Activated naive CD4-positive, alpha-beta T cell treated with Interleukin-2 at 50 U/mL for 16 hours (primary cell): ENCODE measurements at regions not wholly inside any gene's neighbourhood (a gene's known extent, or its start where the extent isn't known, plus 50 kb on each side); places are given as distances from the start of the nearest gene placed in this dataset.
"Not testable (repeated sequence)": the region's sequence is repeated elsewhere in the genome, so short reads cannot be mapped to it uniquely, and the experiment has no call there.

ENCODE experiments used
- DNase-seq: peaks from one replicate; pipeline ENCODE4 v3.0.0-alpha.2; 2020

- DNase-seq, result no peak
Measured at GRCh38 chr15:45869034-45869668, 234.3 kb downstream of the SQOR start.

- DNase-seq, result no peak
Measured at GRCh38 chr15:45871121-45871855, 236.5 kb downstream of the SQOR start.

- no peak for DNase-seq
Measured at GRCh38 chr15:45873781-45874180, 239.0 kb downstream of the SQOR start.

DNA sequence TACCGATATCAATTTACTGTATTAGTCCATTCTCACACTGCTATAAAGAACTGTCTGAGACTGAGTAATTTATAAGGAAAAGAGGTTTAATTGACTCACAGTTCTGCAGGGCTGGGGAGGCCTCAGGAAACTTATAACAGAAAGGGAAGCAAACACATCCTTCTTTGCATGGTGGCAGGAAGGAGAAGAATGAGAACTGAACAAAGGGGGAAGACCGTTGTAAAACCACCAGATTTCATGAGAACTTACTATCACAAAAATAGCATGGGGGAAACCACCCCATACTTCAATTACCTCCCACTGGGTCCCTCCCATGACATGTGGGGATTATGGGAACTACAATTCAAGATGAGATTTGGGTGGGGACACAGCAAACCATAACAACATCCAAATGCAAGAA, 239.7 kb downstream of the SQOR start:
- not testable (repeated sequence) for DNase-seq

DNA sequence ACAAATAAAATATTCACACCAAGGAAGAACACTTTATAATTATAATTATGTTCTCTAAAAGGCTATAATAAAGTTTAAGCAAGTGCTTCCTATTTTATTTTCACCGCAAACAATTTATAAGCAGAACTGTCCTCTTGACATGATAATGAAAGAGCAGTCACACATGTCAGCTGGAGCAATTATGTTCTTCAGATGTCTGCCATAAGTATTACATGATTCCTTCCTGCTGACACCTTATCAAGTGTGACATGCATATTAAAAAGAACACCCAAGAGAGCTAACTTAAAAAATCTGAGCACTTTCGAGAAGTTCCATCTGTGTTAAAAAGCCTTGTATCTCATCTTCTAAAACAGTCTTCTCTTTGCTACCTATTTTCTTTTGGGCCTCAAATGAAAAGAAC, 249.5 kb downstream of the SQOR start:
- no peak for DNase-seq

GRCh38 chr15:45884755-45885445, 250.1 kb downstream of the SQOR start:
- DNase-seq, result no peak

DNA sequence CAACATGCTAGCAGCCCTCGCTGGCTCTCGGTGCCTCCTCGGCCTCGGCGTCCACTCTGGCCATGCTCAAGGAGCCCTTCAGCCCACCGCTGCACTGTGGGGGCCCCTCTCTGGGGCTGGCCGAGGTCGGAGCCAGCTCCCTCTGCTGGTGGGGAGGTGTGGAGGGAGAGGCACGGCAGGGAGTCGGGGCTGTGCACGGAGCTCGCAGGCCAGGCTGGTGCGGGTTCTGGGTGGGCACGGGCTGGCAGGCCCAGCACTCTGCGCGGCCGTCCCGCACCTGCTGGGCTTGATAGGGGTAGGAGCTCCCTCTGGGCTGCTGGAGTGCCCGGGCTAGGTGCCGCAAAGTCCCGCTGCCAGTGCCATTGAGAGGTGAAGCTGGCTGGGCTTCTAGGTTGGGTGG, 251.0 kb downstream of the SQOR start:
- no peak for DNase-seq

DNA sequence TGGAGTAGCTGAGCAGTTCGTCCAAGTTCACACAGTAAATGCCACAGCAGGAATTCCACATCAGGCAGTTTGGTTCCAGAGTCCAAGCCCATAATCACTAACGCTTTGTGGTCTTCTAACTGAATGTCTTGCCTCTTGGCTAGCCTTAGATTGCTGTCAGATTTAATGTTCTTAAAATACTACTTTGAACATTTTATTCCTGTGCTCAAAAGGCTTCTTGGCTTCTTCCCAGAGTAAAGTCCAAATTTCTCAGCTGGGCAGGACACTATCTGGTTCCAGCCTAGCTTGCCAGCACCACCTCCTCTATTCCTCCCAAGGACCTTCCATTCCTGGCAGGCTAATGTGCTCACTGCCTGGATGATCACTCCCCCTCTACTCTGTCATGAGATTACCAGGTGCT, 256.9 kb downstream of the SQOR start:
- DNase-seq, result no peak

- DNase-seq, result no peak
Measured at GRCh38 chr15:45892182-45892581, 257.4 kb downstream of the SQOR start.

- DNase-seq, result no peak
Measured at GRCh38 chr15:45903283-45903682, 268.5 kb downstream of the SQOR start.

GRCh38 chr15:45904019-45904418, 269.2 kb downstream of the SQOR start:
- DNase-seq, result no peak

GRCh38 chr15:45906230-45906629, 271.4 kb downstream of the SQOR start:
- no peak for DNase-seq

DNA sequence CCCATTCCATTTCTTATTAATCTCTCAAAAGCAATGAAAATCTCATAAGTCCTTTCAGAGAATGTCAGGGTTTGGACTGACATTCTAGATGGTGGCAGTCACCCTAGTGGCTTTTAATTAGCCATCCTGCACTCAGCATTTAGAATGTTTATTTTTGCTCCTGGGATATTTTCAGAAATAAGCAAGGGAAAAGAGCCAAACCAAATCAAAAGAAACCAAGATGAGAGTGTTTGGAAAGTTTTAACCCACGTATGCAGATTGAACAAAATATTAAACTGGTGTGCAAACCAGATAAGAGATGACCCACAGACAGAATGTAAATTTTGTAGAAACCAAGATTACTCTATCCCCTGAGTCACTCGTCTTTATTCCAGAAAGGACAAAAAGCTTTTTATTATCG, 275.8 kb downstream of the SQOR start:
- no peak for DNase-seq

GRCh38 chr15:45913451-45913850, 278.6 kb downstream of the SQOR start:
- DNase-seq, result no peak

DNA sequence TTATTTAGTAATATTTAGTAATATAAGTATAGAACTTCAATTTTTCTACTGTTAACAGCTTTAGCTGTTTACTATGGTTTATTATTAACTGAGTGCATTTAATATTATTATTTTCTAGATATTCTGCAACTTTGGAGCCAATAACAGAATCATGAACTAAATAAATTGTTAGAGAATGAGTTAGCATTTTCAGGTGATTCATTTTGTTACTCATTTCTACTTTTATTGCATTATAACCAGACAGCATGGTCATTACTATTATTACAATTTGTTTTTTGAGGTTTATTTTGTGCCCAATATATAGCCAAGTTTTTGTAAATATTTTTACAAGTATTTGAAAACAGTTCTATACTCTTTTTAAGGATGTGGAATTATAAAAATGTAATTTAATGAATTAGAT, 279.6 kb downstream of the SQOR start:
- DNase-seq, result no peak

- no peak for DNase-seq
Measured at GRCh38 chr15:45918839-45919238, 284.0 kb downstream of the SQOR start.

DNA sequence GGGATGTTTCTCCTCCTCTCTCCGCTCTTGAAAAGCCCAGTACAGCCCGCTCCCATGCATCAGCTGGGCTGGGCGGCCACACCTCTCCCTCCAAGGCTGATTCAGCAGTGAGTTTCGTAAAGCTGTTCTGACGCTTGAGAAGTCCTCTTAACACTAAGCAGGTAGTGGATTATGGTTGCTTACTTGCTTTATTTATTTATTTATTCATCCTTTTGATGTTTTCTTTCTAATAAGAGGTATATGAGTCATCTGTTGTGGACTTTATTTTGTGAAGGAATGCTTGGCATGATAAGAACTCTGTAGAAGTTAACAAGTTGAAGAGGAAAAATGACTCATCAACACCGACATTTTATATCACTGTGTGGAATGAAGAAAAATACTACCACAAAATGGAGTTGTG, 285.0 kb downstream of the SQOR start:
- no peak for DNase-seq

- no peak for DNase-seq
Measured at GRCh38 chr15:45921376-45921775, 286.5 kb downstream of the SQOR start.

- no peak for DNase-seq
Measured at GRCh38 chr15:45921978-45922377, 287.1 kb downstream of the SQOR start.

GRCh38 chr15:45941367-45941766, 306.5 kb downstream of the SQOR start:
- no peak for DNase-seq

DNA sequence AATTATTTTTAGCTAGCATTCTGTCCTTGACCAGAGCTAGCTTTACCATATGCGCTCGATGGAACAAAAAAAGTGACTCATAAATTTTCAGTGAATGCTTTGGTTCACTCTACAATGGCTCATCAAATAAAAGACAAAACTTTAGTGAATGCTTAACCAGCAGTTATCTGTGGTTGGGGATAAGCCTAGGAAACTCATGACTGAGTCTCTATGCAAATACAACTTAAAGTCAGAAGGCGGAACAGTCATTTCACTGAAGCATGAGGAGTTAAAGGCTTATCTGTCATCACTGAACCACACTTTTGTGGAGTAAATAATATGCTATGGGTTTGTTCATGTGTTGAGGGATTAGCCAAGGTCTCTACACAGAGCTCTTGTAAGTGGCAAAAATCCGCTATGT, 308.4 kb downstream of the SQOR start:
- DNase-seq, result no peak

GRCh38 chr15:45946111-45946510, 311.3 kb downstream of the SQOR start:
- DNase-seq, result no peak

DNA sequence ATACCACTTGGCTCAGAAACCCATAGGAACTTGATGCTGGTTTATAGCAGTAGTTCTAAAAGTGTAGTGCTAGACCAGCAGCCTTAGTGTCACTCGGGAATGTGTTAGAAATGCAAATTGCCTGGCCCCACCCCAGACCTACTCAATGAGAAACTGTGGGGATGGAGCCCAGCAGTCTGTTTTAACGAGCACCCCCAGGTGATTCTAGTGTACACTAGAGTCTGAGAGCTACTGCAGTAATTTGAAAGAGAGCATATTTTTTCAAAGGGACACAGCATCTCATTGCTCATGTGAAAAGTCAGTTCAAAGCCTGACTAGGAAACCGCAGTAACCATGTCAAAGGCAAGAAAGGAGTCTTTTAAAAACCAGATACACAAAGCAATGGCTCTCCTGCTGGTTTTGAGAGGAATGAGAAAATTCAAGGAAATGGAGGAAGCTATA, 313.4 kb downstream of the SQOR start:
- no peak for DNase-seq

- DNase-seq, result no peak
Measured at GRCh38 chr15:45958924-45959323, 324.1 kb downstream of the SQOR start.
